ENCODE measurements at regions not wholly inside any gene's neighbourhood (a gene's known extent, or its start where the extent isn't known, plus 50 kb on each side); places are given as distances from the start of the nearest gene placed in this dataset.

DNA sequence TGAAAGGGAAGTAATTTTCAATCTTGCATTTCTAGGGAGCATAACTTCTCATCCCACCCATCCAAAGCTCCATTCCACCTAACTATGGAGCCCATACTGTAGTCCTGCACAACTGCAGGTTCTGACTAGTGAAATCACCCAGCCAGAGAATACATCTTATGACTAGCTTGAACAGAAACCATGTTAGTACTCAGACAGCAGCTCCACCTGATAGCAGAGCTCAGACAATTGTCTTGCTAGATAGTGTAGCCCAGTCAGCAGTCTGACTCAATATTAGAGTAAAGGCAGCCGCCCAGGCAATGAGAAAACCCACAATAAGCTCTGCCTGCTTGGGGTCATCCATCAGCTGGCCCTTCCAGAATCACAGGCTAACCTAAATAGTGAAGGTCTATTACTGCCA, 544.7 kb upstream of the GBE1 start:
- H3K9me3 ChIP-seq (ENCODE audit: control insufficient read depth in 5 of 5, low read length in 5 of 5) = peaks cover 0 to 9% (median 0%) of the 10 kb centered on the region in 5 donors
- H3K4me1 ChIP-seq (ENCODE audit: control insufficient read depth in 5 of 5, insufficient read depth in 5 of 5, low read length in 5 of 5) = no peaks in the 10 kb centered on the region
- no peak overlapping the region for H3K4me3 ChIP-seq (ENCODE audit: low read depth in 1 of 5, low read length in 5 of 5)
- H3K36me3 ChIP-seq (ENCODE audit: control insufficient read depth in 5 of 5, insufficient read depth in 5 of 5, low read length in 5 of 5) = no peaks in the 10 kb centered on the region
- H3K9ac ChIP-seq (ENCODE audit: low read length in 5 of 5) = no peak overlapping the region
- no peaks in the 10 kb centered on the region for H3K27me3 ChIP-seq (ENCODE audit: control insufficient read depth in 5 of 5, insufficient read depth in 4 of 5, low read length in 5 of 5)
- H3K27ac ChIP-seq (ENCODE audit: low read depth, low read length) = no peak overlapping the region

DNA sequence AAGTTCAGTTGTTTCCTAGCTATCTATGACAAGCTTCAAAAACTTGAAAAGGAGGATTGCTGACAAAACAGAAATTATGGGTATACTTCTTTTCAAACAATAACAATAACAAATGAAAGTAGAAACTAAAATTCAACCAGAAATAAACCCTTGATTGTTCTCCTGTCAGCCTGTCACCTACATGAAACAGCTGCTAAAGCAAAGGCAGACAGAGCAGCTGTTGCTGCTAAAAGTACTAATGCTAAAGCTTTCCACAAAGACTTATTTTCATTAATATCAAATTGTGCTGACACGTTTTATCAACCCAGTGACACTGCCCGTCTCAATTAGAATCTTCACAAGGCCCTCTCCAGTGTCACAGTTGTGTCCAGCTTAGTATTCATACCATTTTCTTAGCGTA, 533.2 kb upstream of the GBE1 start:
- Histone ChIP-seq H3K9me3 (ENCODE audit: control insufficient read depth in 5 of 5, low read length in 5 of 5) (no peaks in the 10 kb centered on the region), H3K27me3 (ENCODE audit: control insufficient read depth in 5 of 5, insufficient read depth in 4 of 5, low read length in 5 of 5) (no peaks in the 10 kb centered on the region), H3K36me3 (ENCODE audit: control insufficient read depth in 5 of 5, insufficient read depth in 5 of 5, low read length in 5 of 5) (no peaks in the 10 kb centered on the region), H3K4me3 (ENCODE audit: low read depth in 1 of 5, low read length in 5 of 5) (no peak overlapping the region), H3K9ac (ENCODE audit: low read length in 5 of 5) (no peak overlapping the region), H3K4me1 (ENCODE audit: control insufficient read depth in 5 of 5, insufficient read depth in 5 of 5, low read length in 5 of 5) (no peaks in the 10 kb centered on the region), H3K27ac (ENCODE audit: low read depth, low read length) (no peak overlapping the region)

DNA sequence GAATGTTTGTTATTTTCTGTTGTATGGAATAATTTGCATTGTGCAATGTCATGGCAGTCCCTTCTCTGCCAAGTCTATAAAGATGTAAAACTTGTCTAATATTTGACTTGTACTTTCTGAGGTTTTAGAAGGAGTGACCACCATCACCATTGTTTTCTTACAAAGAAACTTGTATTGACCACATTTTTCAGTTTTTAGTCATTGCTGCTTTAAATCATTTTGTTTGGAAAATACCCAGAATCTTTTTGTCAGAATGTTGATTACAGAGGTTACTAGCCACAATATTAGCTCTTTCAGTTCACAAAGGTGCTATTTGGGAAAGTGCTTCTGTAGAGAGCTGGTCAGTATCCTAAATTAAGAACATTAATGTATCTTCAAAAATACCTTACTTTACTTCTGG, 532.4 kb upstream of the GBE1 start:
- H3K4me3 ChIP-seq (ENCODE audit: low read depth in 1 of 5, low read length in 5 of 5) = no peak overlapping the region
- H3K27ac ChIP-seq (ENCODE audit: low read depth, low read length) = no peak overlapping the region
- no peaks in the 10 kb centered on the region for H3K27me3 ChIP-seq (ENCODE audit: control insufficient read depth in 5 of 5, insufficient read depth in 4 of 5, low read length in 5 of 5)
- no peaks in the 10 kb centered on the region for H3K36me3 ChIP-seq (ENCODE audit: control insufficient read depth in 5 of 5, insufficient read depth in 5 of 5, low read length in 5 of 5)
- no peaks in the 10 kb centered on the region for H3K9me3 ChIP-seq (ENCODE audit: control insufficient read depth in 5 of 5, low read length in 5 of 5)
- H3K4me1 ChIP-seq (ENCODE audit: control insufficient read depth in 5 of 5, insufficient read depth in 5 of 5, low read length in 5 of 5) = no peaks in the 10 kb centered on the region
- H3K9ac ChIP-seq (ENCODE audit: low read length in 5 of 5) = no peak overlapping the region

DNA sequence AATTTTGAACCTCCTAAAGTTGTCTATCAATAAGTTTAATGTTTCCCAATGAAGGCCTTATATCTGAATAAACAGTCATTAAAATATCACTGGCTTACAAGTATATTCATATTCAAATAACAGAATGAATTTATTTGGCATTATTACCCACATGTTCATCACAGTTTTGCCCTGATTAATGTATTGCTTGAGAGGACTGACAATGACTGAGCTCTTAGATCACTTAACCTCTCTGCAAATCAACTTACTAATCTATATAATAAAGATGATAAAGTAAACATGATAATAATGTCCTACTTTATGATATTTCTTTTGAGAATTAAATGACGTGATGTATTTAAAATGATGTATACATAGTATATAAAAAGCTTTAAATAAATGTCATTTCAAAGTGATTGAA, 532.0 kb upstream of the GBE1 start:
- no peak overlapping the region for H3K9ac ChIP-seq (ENCODE audit: low read length in 5 of 5)
- no peak overlapping the region for H3K27ac ChIP-seq (ENCODE audit: low read depth, low read length)
- no peak overlapping the region for H3K4me3 ChIP-seq (ENCODE audit: low read depth in 1 of 5, low read length in 5 of 5)
- peaks cover 0 to 2% (median 0%) of the 10 kb centered on the region in 5 donors for H3K9me3 ChIP-seq (ENCODE audit: control insufficient read depth in 5 of 5, low read length in 5 of 5)
- no peaks in the 10 kb centered on the region for H3K36me3 ChIP-seq (ENCODE audit: control insufficient read depth in 5 of 5, insufficient read depth in 5 of 5, low read length in 5 of 5)
- H3K27me3 ChIP-seq (ENCODE audit: control insufficient read depth in 5 of 5, insufficient read depth in 4 of 5, low read length in 5 of 5) = no peaks in the 10 kb centered on the region
- H3K4me1 ChIP-seq (ENCODE audit: control insufficient read depth in 5 of 5, insufficient read depth in 5 of 5, low read length in 5 of 5) = no peaks in the 10 kb centered on the region

DNA sequence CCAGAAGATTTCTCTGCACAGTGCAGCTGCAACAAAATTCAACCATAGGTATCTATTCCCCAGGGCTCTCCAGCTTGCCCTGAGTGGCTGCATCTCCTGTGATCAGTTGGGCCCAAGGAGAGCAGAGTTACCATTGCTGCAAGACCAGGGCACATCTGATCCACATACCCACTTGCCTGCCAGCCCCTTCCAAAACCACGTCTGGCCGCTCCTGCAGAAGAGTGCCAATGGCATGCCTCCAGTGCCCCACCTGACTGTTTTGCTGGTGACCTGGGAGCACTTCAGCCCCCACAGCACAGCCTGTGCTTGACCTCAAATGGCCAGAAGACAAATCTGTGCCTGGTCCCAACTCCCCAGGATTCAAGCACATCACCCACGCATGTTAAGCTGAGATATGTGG, 526.1 kb upstream of the GBE1 start:
- Histone ChIP-seq H3K9ac (ENCODE audit: low read length in 5 of 5) (no peak overlapping the region), H3K9me3 (ENCODE audit: control insufficient read depth in 5 of 5, low read length in 5 of 5) (peaks cover 0 to 13% (median 6%) of the 10 kb centered on the region in 5 donors), H3K4me3 (ENCODE audit: low read depth in 1 of 5, low read length in 5 of 5) (no peak overlapping the region), H3K27me3 (ENCODE audit: control insufficient read depth in 5 of 5, insufficient read depth in 4 of 5, low read length in 5 of 5) (peaks cover 0 to 3% (median 0%) of the 10 kb centered on the region in 5 donors), H3K27ac (ENCODE audit: low read depth, low read length) (no peak overlapping the region), H3K4me1 (ENCODE audit: control insufficient read depth in 5 of 5, insufficient read depth in 5 of 5, low read length in 5 of 5) (no peaks in the 10 kb centered on the region), H3K36me3 (ENCODE audit: control insufficient read depth in 5 of 5, insufficient read depth in 5 of 5, low read length in 5 of 5) (no peaks in the 10 kb centered on the region)

DNA sequence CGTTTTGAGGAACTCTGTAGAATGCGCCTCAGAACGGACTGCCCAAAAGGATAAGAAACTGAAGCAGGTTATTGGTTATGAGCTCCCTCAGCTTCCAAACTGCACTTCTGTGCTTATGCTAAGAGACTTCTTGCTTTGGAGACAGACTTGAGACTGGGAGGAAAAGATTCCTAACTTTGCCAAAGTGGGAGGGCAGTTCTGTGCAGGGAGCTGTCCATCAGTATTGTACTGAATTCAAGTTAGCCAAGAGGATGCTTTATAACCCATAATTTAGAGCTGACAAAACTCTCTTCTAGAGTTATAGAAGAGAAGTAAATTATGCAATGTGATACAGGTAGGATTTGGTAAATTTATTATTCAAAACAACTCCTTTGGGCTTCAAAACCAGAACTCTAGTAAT, 519.8 kb upstream of the GBE1 start:
- Histone ChIP-seq H3K36me3 (ENCODE audit: control insufficient read depth in 5 of 5, insufficient read depth in 5 of 5, low read length in 5 of 5) (no peaks in the 10 kb centered on the region), H3K4me1 (ENCODE audit: control insufficient read depth in 5 of 5, insufficient read depth in 5 of 5, low read length in 5 of 5) (no peaks in the 10 kb centered on the region), H3K4me3 (ENCODE audit: low read depth in 1 of 5, low read length in 5 of 5) (no peak overlapping the region), H3K27me3 (ENCODE audit: control insufficient read depth in 5 of 5, insufficient read depth in 4 of 5, low read length in 5 of 5) (no peaks in the 10 kb centered on the region), H3K27ac (ENCODE audit: low read depth, low read length) (no peak overlapping the region), H3K9me3 (ENCODE audit: control insufficient read depth in 5 of 5, low read length in 5 of 5) (no peaks in the 10 kb centered on the region), H3K9ac (ENCODE audit: low read length in 5 of 5) (no peak overlapping the region)

DNA sequence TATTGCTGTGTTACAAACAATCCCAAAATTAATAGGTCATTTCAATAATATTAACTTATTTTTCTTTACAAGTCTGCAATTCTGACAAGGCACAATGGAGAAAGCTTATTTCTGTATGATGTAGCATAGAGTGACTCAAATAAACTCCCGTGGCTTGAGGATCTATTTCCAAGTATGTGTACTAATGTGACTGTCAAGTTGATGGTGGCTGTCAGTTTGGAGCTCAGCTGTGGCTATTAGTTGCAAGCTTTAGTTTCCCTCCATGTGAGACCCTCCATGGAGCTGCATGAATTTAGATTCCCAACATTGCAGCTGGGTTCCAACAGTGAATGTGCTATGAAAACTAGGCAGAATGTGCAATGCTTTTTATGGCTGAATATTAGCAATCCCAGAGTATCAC, 515.5 kb upstream of the GBE1 start:
- Histone ChIP-seq H3K4me1 (ENCODE audit: control insufficient read depth in 5 of 5, insufficient read depth in 5 of 5, low read length in 5 of 5) (no peaks in the 10 kb centered on the region), H3K4me3 (ENCODE audit: low read depth in 1 of 5, low read length in 5 of 5) (no peak overlapping the region)

DNA sequence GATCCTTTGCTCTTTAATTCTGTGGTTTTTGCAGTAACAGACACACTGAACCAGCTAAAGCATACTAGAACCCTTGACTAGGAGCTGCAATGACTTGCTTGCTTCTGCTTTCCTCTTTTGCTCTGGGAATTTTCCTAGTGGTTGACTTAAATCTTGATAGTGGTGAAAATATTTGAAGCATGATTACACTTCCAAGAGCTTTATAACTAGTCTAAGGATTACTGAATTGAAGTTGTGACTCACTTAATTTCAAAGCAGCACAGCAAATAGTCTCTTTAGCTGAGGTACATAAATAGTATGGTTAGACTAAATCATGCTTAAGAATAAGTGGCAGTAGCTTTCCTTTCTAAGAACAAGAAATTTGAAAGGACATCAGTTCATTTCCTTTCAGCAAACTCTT, 513.5 kb upstream of the GBE1 start:
- H3K4me3 ChIP-seq (ENCODE audit: low read depth in 1 of 5, low read length in 5 of 5) = no peak overlapping the region
- H3K9ac ChIP-seq (ENCODE audit: low read length in 5 of 5) = no peak overlapping the region
- no peak overlapping the region for H3K27ac ChIP-seq (ENCODE audit: low read depth, low read length)
- H3K27me3 ChIP-seq (ENCODE audit: control insufficient read depth in 5 of 5, insufficient read depth in 4 of 5, low read length in 5 of 5) = no peaks in the 10 kb centered on the region
- H3K36me3 ChIP-seq (ENCODE audit: control insufficient read depth in 5 of 5, insufficient read depth in 5 of 5, low read length in 5 of 5) = no peaks in the 10 kb centered on the region
- no peaks in the 10 kb centered on the region for H3K4me1 ChIP-seq (ENCODE audit: control insufficient read depth in 5 of 5, insufficient read depth in 5 of 5, low read length in 5 of 5)
- H3K9me3 ChIP-seq (ENCODE audit: control insufficient read depth in 5 of 5, low read length in 5 of 5) = peaks cover 0 to 5% (median 0%) of the 10 kb centered on the region in 5 donors

More for the DNA sequence above, 515.5 kb upstream of the GBE1 start:
- Histone ChIP-seq H3K36me3 (ENCODE audit: control insufficient read depth in 5 of 5, insufficient read depth in 5 of 5, low read length in 5 of 5) (no peaks in the 10 kb centered on the region), H3K27me3 (ENCODE audit: control insufficient read depth in 5 of 5, insufficient read depth in 4 of 5, low read length in 5 of 5) (no peaks in the 10 kb centered on the region), H3K9me3 (ENCODE audit: control insufficient read depth in 5 of 5, low read length in 5 of 5) (peaks cover 0 to 5% (median 0%) of the 10 kb centered on the region in 5 donors), H3K9ac (ENCODE audit: low read length in 5 of 5) (no peak overlapping the region), H3K27ac (ENCODE audit: low read depth, low read length) (no peak overlapping the region)

DNA sequence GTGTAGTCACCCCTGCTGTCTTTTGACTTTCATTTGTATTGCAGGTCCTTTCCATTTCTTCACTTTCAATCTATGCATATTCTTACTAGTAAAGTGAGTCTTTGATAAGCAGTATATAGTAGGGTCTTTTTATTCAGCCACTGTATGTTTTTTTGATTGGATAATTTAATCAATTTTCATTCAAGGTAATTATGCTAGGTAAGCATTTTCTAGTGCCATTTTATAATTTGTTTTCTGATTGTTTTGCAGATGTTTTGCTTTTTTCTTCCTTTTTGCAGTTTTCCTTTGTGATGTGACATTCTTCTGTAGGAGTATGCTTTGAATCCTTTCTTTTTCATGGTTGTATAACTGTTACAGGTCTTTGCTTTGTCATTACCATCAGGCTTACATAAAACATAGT, 504.3 kb upstream of the GBE1 start:
- H3K27ac ChIP-seq (ENCODE audit: low read depth, low read length) = no peak overlapping the region

DNA sequence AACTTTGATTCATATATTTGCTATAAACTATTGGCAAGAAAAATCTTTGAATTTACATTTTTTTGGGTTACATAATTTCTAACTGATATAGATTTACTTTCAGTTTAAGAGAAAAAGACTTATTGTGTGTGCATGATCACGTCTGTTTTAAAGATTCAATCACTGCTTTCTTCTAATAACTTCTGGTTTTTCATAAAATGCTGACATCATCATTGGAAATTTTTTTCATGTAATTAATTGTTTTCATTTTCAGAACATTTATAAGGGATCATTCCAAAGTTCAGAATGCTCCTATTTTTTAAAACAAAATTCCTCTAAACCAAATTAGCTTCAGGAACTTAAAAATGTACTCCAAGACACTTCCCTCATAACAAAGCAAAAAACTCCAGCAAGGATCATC, 500.7 kb upstream of the GBE1 start:
- Histone ChIP-seq H3K27ac (ENCODE audit: low read depth, low read length) (no peak overlapping the region), H3K4me1 (ENCODE audit: control insufficient read depth in 5 of 5, insufficient read depth in 5 of 5, low read length in 5 of 5) (no peaks in the 10 kb centered on the region), H3K27me3 (ENCODE audit: control insufficient read depth in 5 of 5, insufficient read depth in 4 of 5, low read length in 5 of 5) (no peaks in the 10 kb centered on the region), H3K9ac (ENCODE audit: low read length in 5 of 5) (no peak overlapping the region), H3K4me3 (ENCODE audit: low read depth in 1 of 5, low read length in 5 of 5) (no peak overlapping the region), H3K36me3 (ENCODE audit: control insufficient read depth in 5 of 5, insufficient read depth in 5 of 5, low read length in 5 of 5) (no peaks in the 10 kb centered on the region), H3K9me3 (ENCODE audit: control insufficient read depth in 5 of 5, low read length in 5 of 5) (peaks cover 0 to 2% (median 0%) of the 10 kb centered on the region in 5 donors)

More for the DNA sequence above, 504.3 kb upstream of the GBE1 start:
- Histone ChIP-seq H3K36me3 (ENCODE audit: control insufficient read depth in 5 of 5, insufficient read depth in 5 of 5, low read length in 5 of 5) (no peaks in the 10 kb centered on the region), H3K9ac (ENCODE audit: low read length in 5 of 5) (no peak overlapping the region), H3K4me1 (ENCODE audit: control insufficient read depth in 5 of 5, insufficient read depth in 5 of 5, low read length in 5 of 5) (no peaks in the 10 kb centered on the region), H3K27me3 (ENCODE audit: control insufficient read depth in 5 of 5, insufficient read depth in 4 of 5, low read length in 5 of 5) (no peaks in the 10 kb centered on the region), H3K9me3 (ENCODE audit: control insufficient read depth in 5 of 5, low read length in 5 of 5) (peaks cover 0 to 7% (median 2%) of the 10 kb centered on the region in 5 donors), H3K4me3 (ENCODE audit: low read depth in 1 of 5, low read length in 5 of 5) (no peak overlapping the region)

DNA sequence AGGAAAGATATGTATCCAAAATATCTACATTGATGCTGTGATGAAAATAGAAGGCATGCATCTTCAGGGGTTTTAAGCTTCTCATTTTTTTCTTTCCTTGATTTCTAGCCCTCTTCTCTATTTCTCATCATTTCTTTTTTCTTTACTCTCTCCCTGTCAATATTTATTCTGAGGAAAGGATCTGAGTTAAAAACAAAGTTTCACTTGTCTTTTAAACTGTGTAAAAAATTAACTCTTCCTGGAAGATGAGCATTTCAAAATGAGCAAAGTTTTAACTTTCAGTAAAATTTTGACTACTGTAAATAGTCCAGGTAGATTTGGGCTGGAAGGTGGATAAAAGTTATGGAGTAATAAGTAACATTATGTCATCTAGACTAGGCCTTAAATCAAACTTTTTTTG, 500.2 kb upstream of the GBE1 start:
- H3K36me3 ChIP-seq (ENCODE audit: control insufficient read depth in 5 of 5, insufficient read depth in 5 of 5, low read length in 5 of 5) = no peaks in the 10 kb centered on the region
- no peak overlapping the region for H3K9ac ChIP-seq (ENCODE audit: low read length in 5 of 5)
- peaks cover 0 to 2% (median 0%) of the 10 kb centered on the region in 5 donors for H3K9me3 ChIP-seq (ENCODE audit: control insufficient read depth in 5 of 5, low read length in 5 of 5)
- no peaks in the 10 kb centered on the region for H3K4me1 ChIP-seq (ENCODE audit: control insufficient read depth in 5 of 5, insufficient read depth in 5 of 5, low read length in 5 of 5)
- no peak overlapping the region for H3K4me3 ChIP-seq (ENCODE audit: low read depth in 1 of 5, low read length in 5 of 5)
- H3K27ac ChIP-seq (ENCODE audit: low read depth, low read length) = no peak overlapping the region
- H3K27me3 ChIP-seq (ENCODE audit: control insufficient read depth in 5 of 5, insufficient read depth in 4 of 5, low read length in 5 of 5) = no peaks in the 10 kb centered on the region

Data from subcutaneous abdominal adipose tissue (tissue), 5 donors.